Prostate gland (tissue), 2 donors: ENCODE measurements at regions not wholly inside any gene's neighbourhood (a gene's known extent, or its start where the extent isn't known, plus 50 kb on each side); places are given as distances from the start of the nearest gene placed in this dataset.

Experiments used
- small RNA-seq, 2 donors: library from RNA; depleted of rRNA; stranded (forward); fragments of <200 nt; gene quantifications; one replicate each; pipeline ENCODE3, GENCODE V24; 2016

Small RNA genes in the stretch of these regions (small RNA-seq; reads per million reads assigned to genes)
- 0 reads per million in 2 donors for gene RNA5SP236
